K562 (cell line): ENCODE measurements at regions not wholly inside any gene's neighbourhood (a gene's known extent, or its start where the extent isn't known, plus 50 kb on each side); places are given as distances from the start of the nearest gene placed in this dataset.

Source experiments
- ATAC-seq: fragments of 200-7000 bp; cut with Tn5 transposase; 3 replicates; pipeline ENCODE4 v1.9.1; 2020; ENCODE audit warnings: moderate library complexity
- BruUV-seq: library from RNA; stranded (reverse); fragments of 400-500 nt; replicated peaks from 2 replicates; lab custom pipeline; 2021; lab: Mats Ljungman, UMichigan
- CTCF ChIA-PET: fragments of 300-600 bp; formaldehyde crosslinking; extraction: SDS; loops from one replicate; lab custom pipeline; 2021; ENCODE audit warnings: low intra/inter-chr PET ratio; lab: Yijun Ruan, JAX
- POLR2A ChIA-PET: fragments of 300-600, 350-650 bp; sonication (Branson Sonifier 250); formaldehyde crosslinking; extraction: SDS; loops from one replicate; lab custom pipeline; 2021; ENCODE audit warnings: antibody characterized with exemption, inconsistent platforms; lab: Yijun Ruan, JAX
- DNase-seq, 4 experiments: peaks; one replicate each; pipeline versions ENCODE4 v3.0.0 to v3.0.0-alpha.2; 2011 to 2018; ENCODE audit warnings: low spot score in 3 of 4, mixed read lengths in 3 of 4; ENCODE audit errors: extremely low read depth in 1 of 4
- FAIRE-seq: peaks from 2 replicates; lab custom pipeline; 2011; peaks lifted over from hg19 to GRCh38; lab: Jason Lieb, UNC
- H2AFZ ChIP-seq: 2 replicates; pipeline ENCODE4 v1.6.0; 2011; ENCODE audit warnings: low read depth, low read length, control low read depth, inconsistent platforms
- H3K27ac ChIP-seq: fragments of 200-600 bp; 3 replicates; pipeline ENCODE4 v1.8.0; 2011; ENCODE audit warnings: low read depth, mild to moderate bottlenecking, control low read depth, inconsistent platforms, low read length, moderate library complexity, mixed read lengths; ENCODE audit errors: extremely low read depth
- H3K27me3 ChIP-seq, 2 experiments: fragments of 300-600 bp in 1 of 2; 2 replicates in 1 of 2; 3 replicates in 1 of 2; pipeline versions ENCODE4 v1.6.0 to v1.8.0; 2011; ENCODE audit warnings: inconsistent platforms in 2 of 2, low read length in 2 of 2, mild to moderate bottlenecking in 1 of 2, mixed read lengths in 1 of 2, moderate library complexity in 1 of 2; ENCODE audit not compliant: control insufficient read depth in 2 of 2, insufficient read depth in 2 of 2
- H3K36me3 ChIP-seq: fragments of 300-600 bp; 3 replicates; pipeline ENCODE4 v1.8.0; 2011; ENCODE audit warnings: mild to moderate bottlenecking, low read length, inconsistent platforms; ENCODE audit not compliant: control insufficient read depth, insufficient read depth
- H3K4me1 ChIP-seq, 2 experiments: fragments of 200-600 bp in 1 of 2; replicated peaks in 1 of 2; 2 replicates in 1 of 2; 3 replicates in 1 of 2; pipeline versions ENCODE4 v1.5.1 to v1.8.0; 2011; ENCODE audit warnings: inconsistent platforms in 2 of 2, low read length in 2 of 2, mild to moderate bottlenecking in 1 of 2, mixed read lengths in 1 of 2, moderate library complexity in 1 of 2; ENCODE audit not compliant: control insufficient read depth in 2 of 2, insufficient read depth in 2 of 2
- H3K4me2 ChIP-seq: 2 replicates; pipeline ENCODE4 v1.6.1; 2011; ENCODE audit warnings: low read length, control low read depth, inconsistent platforms, mixed read lengths; ENCODE audit not compliant: insufficient read depth
- H3K4me3 ChIP-seq: fragments of 200-600 bp; sonication (generic), shearing (Covaris generic); 2 replicates; pipeline ENCODE4 v1.5.1; 2016; ENCODE audit warnings: control low read depth, inconsistent platforms
- H3K79me2 ChIP-seq: fragments of 200-600 bp; 3 replicates; pipeline ENCODE4 v1.8.0; 2011; ENCODE audit warnings: low read length, inconsistent platforms; ENCODE audit not compliant: control insufficient read depth, insufficient read depth
- H3K9ac ChIP-seq, 2 experiments: 2 replicates each; pipeline versions ENCODE4 v1.6.0 to v1.6.1; 2011; ENCODE audit warnings: low read depth in 2 of 2, low read length in 2 of 2, control low read depth in 1 of 2, inconsistent platforms in 1 of 2, mild to moderate bottlenecking in 1 of 2, mixed read lengths in 1 of 2; ENCODE audit not compliant: insufficient read depth in 1 of 2
- H3K9me1 ChIP-seq: one replicate; pipeline ENCODE4 v1.6.0; 2011; ENCODE audit warnings: inconsistent platforms, mild to moderate bottlenecking, low read length, moderate library complexity; ENCODE audit not compliant: control insufficient read depth, insufficient read depth
- H3K9me3 ChIP-seq: replicated peaks from 2 replicates; pipeline ENCODE4 v1.5.1; 2011; ENCODE audit warnings: low read depth, low read length, inconsistent platforms; ENCODE audit not compliant: control insufficient read depth, insufficient read depth
- H4K20me1 ChIP-seq: replicated peaks from 2 replicates; pipeline ENCODE4 v1.6.1; 2011; ENCODE audit warnings: low read length, inconsistent platforms, mixed read lengths; ENCODE audit not compliant: control insufficient read depth, insufficient read depth
- ATF3 ChIP-seq, 2 experiments: fragments of 450-650 bp in 1 of 2; sonication (generic) in 1 of 2; formaldehyde crosslinking in 1 of 2; IDR thresholded peaks in 1 of 2; conservative IDR thresholded peaks in 1 of 2; 2 replicates each; pipeline versions ENCODE4 v1.6.1 to v1.8.1; 2016 to 2023; ENCODE audit warnings: mild to moderate bottlenecking in 2 of 2, moderate library complexity in 2 of 2, inconsistent platforms in 1 of 2, missing genetic modification reagents in 1 of 2
- CBFA2T3 ChIP-seq: fragments of 450-650 bp; IDR thresholded peaks from 2 replicates; pipeline ENCODE4 v1.6.1; 2017
- CTCFL ChIP-seq: IDR thresholded peaks from 2 replicates; pipeline ENCODE4 v1.6.1; 2011; ENCODE audit warnings: borderline replicate concordance, low read depth, mild to moderate bottlenecking, moderate library complexity, low read length; ENCODE audit not compliant: insufficient read depth, poor library complexity, severe bottlenecking
- ETV5 ChIP-seq: sonication (generic); formaldehyde crosslinking; IDR thresholded peaks from 2 replicates; pipeline ENCODE4 v1.4.0; 2020; ENCODE audit warnings: low read depth, mild to moderate bottlenecking, missing genetic modification reagents
- HCFC1 ChIP-seq: IDR thresholded peaks from 2 replicates; pipeline ENCODE4 v1.6.1; 2012; ENCODE audit warnings: low read depth, low read length, improper control_type of control experiment
- HDAC6 ChIP-seq: IDR thresholded peaks from 2 replicates; pipeline ENCODE4 v1.6.1; 2012; ENCODE audit warnings: low read depth, mild to moderate bottlenecking, control low read depth, inconsistent platforms, low read length, moderate library complexity
- MTA2 ChIP-seq: fragments of 450-650 bp; IDR thresholded peaks from 2 replicates; pipeline ENCODE4 v1.6.1; 2016; ENCODE audit warnings: low read depth
- NFIC ChIP-seq: fragments of 450-650 bp; IDR thresholded peaks from 2 replicates; pipeline ENCODE4 v1.6.1; 2017; ENCODE audit warnings: mild to moderate bottlenecking, inconsistent platforms
- OTX1 ChIP-seq: fragments of 450-650 bp; formaldehyde crosslinking; IDR thresholded peaks from 2 replicates; pipeline ENCODE4 v1.4.0; 2022; ENCODE audit warnings: mild to moderate bottlenecking
- PRMT5 ChIP-seq: sonication (generic); formaldehyde crosslinking; IDR thresholded peaks from 2 replicates; pipeline ENCODE4 v1.5.0; 2020; ENCODE audit warnings: missing genetic modification reagents
- ZBTB34 ChIP-seq: fragments of 250-450 bp; sonication (Bioruptor Pico); IDR thresholded peaks from 2 replicates; pipeline ENCODE4 v1.8.0; 2021; ENCODE audit warnings: mild to moderate bottlenecking, moderate library complexity
- ZHX1 ChIP-seq: fragments of 150-350 bp; conservative IDR thresholded peaks from 2 replicates; pipeline ENCODE4 v1.6.1; 2014; ENCODE audit warnings: low read length
- ZNF583 ChIP-seq: fragments of 250-450 bp; sonication (Bioruptor Pico); IDR thresholded peaks from 2 replicates; pipeline ENCODE4 v1.4.0; 2020
- ZNF830 ChIP-seq: fragments of 250-450 bp; sonication (Bioruptor Pico); IDR thresholded peaks from 2 replicates; pipeline ENCODE4 v1.5.0; 2021; ENCODE audit warnings: mild to moderate bottlenecking
- in situ Hi-C: fragments of 300-500 bp; cut with MboI; formaldehyde crosslinking; loops from 4 replicates; pipeline ENCODE4 v1.15.0; 2018; ENCODE audit warnings: inconsistent platforms, mixed read lengths
- intact Hi-C: fragments of 100-400 bp; cut with micrococcal nuclease; formaldehyde crosslinking; loops from 2 replicates; pipeline ENCODE4 v1.14.2; 2022

GRCh38 chr13:81582381-81582780 is 1241.5 kb upstream of the SPRY2 start:
- intact Hi-C loops, result no loop called here
- in situ Hi-C loops, result no loop called here
- Histone ChIP-seq H3K4me2 (no peak overlapping the region), H3K27ac (no peak overlapping the region), H3K9me1 (no peaks in the 10 kb centered on the region), H3K27me3 (no peaks in the 10 kb centered on the region), H2AFZ (no peak overlapping the region), H4K20me1 (no peaks in the 10 kb centered on the region), H3K9ac (no peak overlapping the region), H3K4me3 (no peak overlapping the region), H3K36me3 (no peaks in the 10 kb centered on the region), H3K79me2 (no peaks in the 10 kb centered on the region), H3K9me3 (no peaks in the 10 kb centered on the region), H3K4me1 (no peaks in the 10 kb centered on the region)
- BruUV-seq, result no TSS peak
- POLR2A ChIA-PET, result no interaction called here
- FAIRE-seq (no peak), DNase-seq (no peak), ATAC-seq (no peak)
- CTCF ChIA-PET, result no interaction called here
- TF ChIP-seq CBFA2T3 (no peak), ZBTB34 (CRISPR knock-in tag) (no peak), NFIC (no peak), ATF3 (IDR thresholded peaks at IDR 0.05) (no peak), ATF3 (CRISPR knock-in tag; conservative IDR thresholded peaks at IDR 0.05) (no peak), ZNF830 (no peak), ZNF583 (CRISPR knock-in tag) (no peak), ZHX1 (no peak), CTCFL (no peak), OTX1 (CRISPR knock-in tag) (no peak), PRMT5 (CRISPR knock-in tag) (no peak), HDAC6 (no peak), HCFC1 (no peak), ETV5 (CRISPR knock-in tag) (no peak), MTA2 (no peak)
